Lower leg skin (tissue), 4 donors: ENCODE measurements at regions not wholly inside any gene's neighbourhood (a gene's known extent, or its start where the extent isn't known, plus 50 kb on each side); places are given as distances from the start of the nearest gene placed in this dataset.

Source experiments
- DNase-seq, 2 donors: peaks; one replicate each; pipeline ENCODE4 v3.0.0-alpha.2; 2019; ENCODE audit warnings: low spot score in 2 of 2
- H3K4me3 ChIP-seq: fragments of 200-600 bp; sonication (generic); 2 replicates; pipeline ENCODE4 v1.5.1; 2017; ENCODE audit warnings: mild to moderate bottlenecking, low read depth; ENCODE audit not compliant: poor library complexity, severe bottlenecking
- POLR2A ChIP-seq, 2 donors: fragments of 450-650 bp; IDR thresholded peaks; one replicate each; pipeline ENCODE4 v1.6.1; 2016 to 2017; ENCODE audit warnings: antibody characterized with exemption in 2 of 2, mild to moderate bottlenecking in 1 of 2, moderate library complexity in 1 of 2
- WGBS, 2 donors: methylation state at CpG; one replicate each; pipeline ENCODE4 v1.1.5; 2018; 5-methylcytosine and 5-hydroxymethylcytosine counted together
- intact Hi-C: fragments of 100-400 bp; cut with DNase I; formaldehyde crosslinking; loops from one replicate; pipeline ENCODE4 v1.15.0; 2023; ENCODE audit warnings: low total_unique reads
- TF ChIP-seq, protein P1 (sequence below), 3 donors: fragments of 450-650 bp; IDR thresholded peaks; one replicate each; pipeline ENCODE4 v1.5.1; 2016; ENCODE audit warnings: antibody characterized with exemption in 3 of 3, mild to moderate bottlenecking in 3 of 3, moderate library complexity in 2 of 3

DNA sequence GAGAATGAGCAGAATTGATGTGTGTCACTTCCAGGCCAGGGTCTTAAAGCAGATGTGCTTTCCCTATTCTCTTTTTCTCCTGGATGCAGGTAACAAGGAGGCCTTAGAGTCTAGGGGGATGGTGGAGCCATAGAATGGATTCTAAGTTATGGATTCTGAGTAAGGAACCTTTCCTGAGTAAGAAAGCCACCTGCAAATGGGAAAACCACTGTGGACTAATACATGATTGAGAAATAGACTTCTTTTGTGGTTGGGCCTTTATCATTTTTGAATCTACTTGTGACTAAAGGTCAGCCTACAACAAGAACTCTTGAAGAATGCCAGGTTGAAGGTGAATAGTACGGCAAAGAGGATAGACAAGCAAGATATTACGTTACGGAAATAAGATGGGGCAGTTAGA lies 116.1 kb downstream of the CDC7 start:
- no peak overlapping the region for H3K4me3 ChIP-seq
- WGBS, 2 donors: 92 to 98% methylated on average over 3 of the region's 3 CpGs
- intact Hi-C loops: no loop called here
- TF ChIP-seq, protein P1, sequence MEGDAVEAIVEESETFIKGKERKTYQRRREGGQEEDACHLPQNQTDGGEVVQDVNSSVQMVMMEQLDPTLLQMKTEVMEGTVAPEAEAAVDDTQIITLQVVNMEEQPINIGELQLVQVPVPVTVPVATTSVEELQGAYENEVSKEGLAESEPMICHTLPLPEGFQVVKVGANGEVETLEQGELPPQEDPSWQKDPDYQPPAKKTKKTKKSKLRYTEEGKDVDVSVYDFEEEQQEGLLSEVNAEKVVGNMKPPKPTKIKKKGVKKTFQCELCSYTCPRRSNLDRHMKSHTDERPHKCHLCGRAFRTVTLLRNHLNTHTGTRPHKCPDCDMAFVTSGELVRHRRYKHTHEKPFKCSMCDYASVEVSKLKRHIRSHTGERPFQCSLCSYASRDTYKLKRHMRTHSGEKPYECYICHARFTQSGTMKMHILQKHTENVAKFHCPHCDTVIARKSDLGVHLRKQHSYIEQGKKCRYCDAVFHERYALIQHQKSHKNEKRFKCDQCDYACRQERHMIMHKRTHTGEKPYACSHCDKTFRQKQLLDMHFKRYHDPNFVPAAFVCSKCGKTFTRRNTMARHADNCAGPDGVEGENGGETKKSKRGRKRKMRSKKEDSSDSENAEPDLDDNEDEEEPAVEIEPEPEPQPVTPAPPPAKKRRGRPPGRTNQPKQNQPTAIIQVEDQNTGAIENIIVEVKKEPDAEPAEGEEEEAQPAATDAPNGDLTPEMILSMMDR (IDR thresholded peaks at IDR 0.05): no peak
- no peak for TF ChIP-seq POLR2A (IDR thresholded peaks at IDR 0.05)
- DNase-seq: no peak

DNA sequence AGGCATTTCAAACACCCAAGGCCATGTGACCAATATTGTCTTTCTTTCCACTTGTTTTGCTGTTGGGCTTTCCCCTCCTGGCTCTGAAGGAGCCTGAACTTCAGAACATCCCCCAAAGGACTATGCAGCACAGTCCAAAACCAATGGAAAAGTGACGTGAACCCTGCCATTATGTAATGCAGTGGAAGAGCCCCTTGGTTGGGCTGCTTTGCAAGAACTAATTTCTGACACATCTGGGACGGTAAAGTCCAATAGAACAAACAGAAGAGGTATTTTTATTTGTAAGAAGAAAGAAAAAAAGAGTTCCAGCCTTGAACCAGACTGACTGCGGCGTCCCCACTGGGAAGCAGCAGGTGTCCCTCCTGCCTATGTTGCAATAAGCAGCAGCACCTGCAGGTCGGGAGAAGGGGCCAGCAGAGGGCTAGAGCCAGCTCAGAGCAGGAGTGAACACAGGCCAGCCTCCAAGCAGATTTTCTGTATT lies 116.7 kb downstream of the CDC7 start:
- H3K4me3 ChIP-seq: no peak overlapping the region
- DNase-seq: no peak
- WGBS, 2 donors: 59 to 61% methylated on average over 5 of the region's 5 CpGs
- no peak for TF ChIP-seq POLR2A (IDR thresholded peaks at IDR 0.05)
- TF ChIP-seq, protein P1 (IDR thresholded peaks at IDR 0.05): no peak
- intact Hi-C loops: no loop called here

DNA sequence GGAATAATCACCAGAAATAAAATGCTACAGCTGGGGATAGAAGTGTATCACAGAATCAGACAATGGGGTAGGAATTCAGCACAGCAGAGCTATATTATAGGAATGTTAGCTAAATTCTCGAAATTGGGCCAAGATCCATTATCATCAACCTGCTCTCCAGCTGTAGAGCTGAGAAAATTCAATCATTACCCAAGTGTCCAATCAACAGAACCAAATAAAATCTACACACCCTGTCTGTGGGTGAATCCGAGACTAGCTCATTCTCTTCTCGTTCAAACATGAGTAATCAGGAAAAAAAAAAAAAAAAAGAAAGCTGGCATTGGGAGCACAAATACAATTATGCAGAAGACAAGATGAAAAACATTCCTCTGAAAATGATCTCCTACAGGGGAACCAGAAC lies 119.2 kb downstream of the CDC7 start:
- WGBS, 2 donors: 28 to 31% methylated on average over 3 of the region's 3 CpGs
- intact Hi-C loops: no loop called here
- TF ChIP-seq, protein P1 (IDR thresholded peaks at IDR 0.05): no peak
- no peak for TF ChIP-seq POLR2A (IDR thresholded peaks at IDR 0.05)
- DNase-seq: no peak
- H3K4me3 ChIP-seq: no peak overlapping the region

- WGBS, 2 donors: 96 to 98% methylated on average over 3 of the region's 3 CpGs
- H3K4me3 ChIP-seq: no peak overlapping the region
- TF ChIP-seq, protein P1 (IDR thresholded peaks at IDR 0.05): no peak
- TF ChIP-seq POLR2A (IDR thresholded peaks at IDR 0.05): no peak
- intact Hi-C loops: no loop called here
- no peak for DNase-seq
Observed at GRCh38 chr1:91621360-91621759, 120.7 kb downstream of the CDC7 start.

GRCh38 chr1:91621907-91622306 lies 121.3 kb downstream of the CDC7 start:
- no peak for DNase-seq
- TF ChIP-seq, protein P1 (IDR thresholded peaks at IDR 0.05): no peak
- no peak overlapping the region for H3K4me3 ChIP-seq
- WGBS, 2 donors: 62 to 72% methylated on average over 2 of the region's 2 CpGs
- intact Hi-C loops: no loop called here

DNA sequence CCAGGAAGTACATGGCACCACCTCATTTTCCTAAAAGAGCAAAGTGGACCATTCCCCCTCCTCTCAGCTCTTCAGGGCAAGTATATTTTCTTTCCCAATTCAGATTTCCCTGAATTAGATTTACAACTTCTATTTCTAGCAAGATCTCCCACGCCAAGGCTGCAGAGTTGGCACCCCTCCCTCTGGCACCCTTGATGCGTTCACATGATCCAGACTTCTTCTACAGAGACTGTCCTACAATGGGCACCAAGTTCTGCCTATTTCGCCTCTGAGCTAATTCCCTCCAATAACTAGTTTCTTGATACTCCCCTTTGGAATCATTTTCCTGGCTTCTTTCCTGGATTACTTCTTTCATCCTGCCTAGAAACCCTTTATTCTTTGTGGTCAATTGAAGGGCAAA lies 122.0 kb downstream of the CDC7 start:
- DNase-seq: peak; percentile 83 to 95
- TF ChIP-seq POLR2A (IDR thresholded peaks at IDR 0.05): no peak
- TF ChIP-seq, protein P1 (IDR thresholded peaks at IDR 0.05): no peak
- WGBS, 2 donors: 17 to 22% methylated on average over 3 of the region's 3 CpGs
- intact Hi-C loops: no loop called here
- H3K4me3 ChIP-seq: no peak overlapping the region
